GM18508 (cell line): ENCODE measurements at regions not wholly inside any gene's neighbourhood (a gene's known extent, or its start where the extent isn't known, plus 50 kb on each side); places are given as distances from the start of the nearest gene placed in this dataset.
A peak's percentile ranks its signal among the peaks of the same experiment; 100 is the strongest.
"Not testable (repeated sequence)": the region's sequence is repeated elsewhere in the genome, so short reads cannot be mapped to it uniquely, and the experiment has no call there.

Experiments used
- ATAC-seq: cut with Tn5 transposase; IDR thresholded peaks from one replicate; pipeline ENCODE4 v1.9.1; 2021; ENCODE audit warnings: moderate number of reproducible peaks; ENCODE audit not compliant: insufficient read depth, unreplicated experiment

GRCh38 chr5:124623265-124623664 is 123.2 kb downstream of the ZNF608 start:
- no peak for ATAC-seq

- no peak for ATAC-seq
These were observed 123.6 kb downstream of the ZNF608 start for GRCh38 chr5:124622851-124623250.

- no peak for ATAC-seq
These were observed 125.2 kb downstream of the ZNF608 start for GRCh38 chr5:124621279-124621678.

GRCh38 chr5:124620743-124621142 is 125.7 kb downstream of the ZNF608 start:
- ATAC-seq, result no peak

GRCh38 chr5:124619121-124619520 is 127.3 kb downstream of the ZNF608 start:
- no peak for ATAC-seq

GRCh38 chr5:124617787-124618186 is 128.7 kb downstream of the ZNF608 start:
- no peak for ATAC-seq

GRCh38 chr5:124614836-124615385 is 131.5 kb downstream of the ZNF608 start:
- ATAC-seq, result no peak

- ATAC-seq, result no peak
These were observed 132.3 kb downstream of the ZNF608 start for GRCh38 chr5:124614105-124614504.

GRCh38 chr5:124613273-124613953 is 133.0 kb downstream of the ZNF608 start:
- ATAC-seq, result no peak

GRCh38 chr5:124612023-124612422 is 134.4 kb downstream of the ZNF608 start:
- ATAC-seq, result no peak

- not testable (repeated sequence) for ATAC-seq
These were observed 135.2 kb downstream of the ZNF608 start for GRCh38 chr5:124611262-124611661.

- not testable (repeated sequence) for ATAC-seq
These were observed 136.8 kb downstream of the ZNF608 start for GRCh38 chr5:124609685-124610084.

GRCh38 chr5:124606543-124606942 is 139.9 kb downstream of the ZNF608 start:
- no peak for ATAC-seq

GRCh38 chr5:124606093-124606492 is 140.3 kb downstream of the ZNF608 start:
- no peak for ATAC-seq

GRCh38 chr5:124605541-124605940 is 140.9 kb downstream of the ZNF608 start:
- ATAC-seq, result no peak

GRCh38 chr5:124604419-124604818 is 142.0 kb downstream of the ZNF608 start:
- no peak for ATAC-seq

GRCh38 chr5:124602925-124603650 is 143.4 kb downstream of the ZNF608 start:
- ATAC-seq, result no peak

- peak; percentile 73 for ATAC-seq
These were observed 147.1 kb downstream of the ZNF608 start for GRCh38 chr5:124599028-124599973.

- ATAC-seq, result no peak
These were observed 149.6 kb downstream of the ZNF608 start for GRCh38 chr5:124596595-124597421.

- no peak for ATAC-seq
These were observed 152.5 kb downstream of the ZNF608 start for GRCh38 chr5:124593952-124594351.
